HG03457 (cell line): ENCODE measurements at regions not wholly inside any gene's neighbourhood (a gene's known extent, or its start where the extent isn't known, plus 50 kb on each side); places are given as distances from the start of the nearest gene placed in this dataset.

Experiments
- ATAC-seq: cut with Tn5 transposase; IDR thresholded peaks from one replicate; pipeline ENCODE4 v1.9.1; 2021; ENCODE audit warnings: moderate number of reproducible peaks; ENCODE audit not compliant: unreplicated experiment

GRCh38 chr1:199756066-199756465 lies 271.4 kb upstream of the NR5A2 start:
- ATAC-seq = no peak

- ATAC-seq = no peak
Observed at GRCh38 chr1:199758626-199759255, 268.8 kb upstream of the NR5A2 start.

- ATAC-seq = no peak
Observed at GRCh38 chr1:199759268-199759730, 268.2 kb upstream of the NR5A2 start.

- no peak for ATAC-seq
Observed at GRCh38 chr1:199762572-199762971, 264.9 kb upstream of the NR5A2 start.

GRCh38 chr1:199766218-199766792 lies 261.2 kb upstream of the NR5A2 start:
- ATAC-seq = no peak

- ATAC-seq = no peak
Observed at GRCh38 chr1:199767700-199768099, 259.8 kb upstream of the NR5A2 start.

GRCh38 chr1:199774433-199775089 lies 252.9 kb upstream of the NR5A2 start:
- ATAC-seq = no peak

- ATAC-seq = no peak
Observed at GRCh38 chr1:199776768-199777497, 250.6 kb upstream of the NR5A2 start.

- no peak for ATAC-seq
Observed at GRCh38 chr1:199778324-199778955, 249.1 kb upstream of the NR5A2 start.

GRCh38 chr1:199780091-199780490 lies 247.4 kb upstream of the NR5A2 start:
- no peak for ATAC-seq

GRCh38 chr1:199780948-199781670 lies 246.4 kb upstream of the NR5A2 start:
- ATAC-seq = no peak

GRCh38 chr1:199784138-199784895 lies 243.2 kb upstream of the NR5A2 start:
- ATAC-seq = no peak

GRCh38 chr1:199786695-199787094 lies 240.8 kb upstream of the NR5A2 start:
- ATAC-seq = no peak

- no peak for ATAC-seq
Observed at GRCh38 chr1:199789141-199789540, 238.4 kb upstream of the NR5A2 start.

GRCh38 chr1:199791495-199791894 lies 236.0 kb upstream of the NR5A2 start:
- ATAC-seq = no peak

- ATAC-seq = no peak
Observed at GRCh38 chr1:199792874-199793273, 234.6 kb upstream of the NR5A2 start.

GRCh38 chr1:199794105-199794863 lies 233.2 kb upstream of the NR5A2 start:
- no peak for ATAC-seq

GRCh38 chr1:199799116-199799515 lies 228.4 kb upstream of the NR5A2 start:
- no peak for ATAC-seq

- no peak for ATAC-seq
Observed at GRCh38 chr1:199804526-199804925, 223.0 kb upstream of the NR5A2 start.
